Glutamatergic neuron (in vitro differentiated cells): ENCODE measurements at regions not wholly inside any gene's neighbourhood (a gene's known extent, or its start where the extent isn't known, plus 50 kb on each side); places are given as distances from the start of the nearest gene placed in this dataset.

ENCODE experiments used
- DNase-seq: peaks from one replicate; pipeline ENCODE4 v3.0.0; 2022
- H3K27ac Mint-ChIP-seq: one replicate; pipeline ENCODE4 v1.8.0; 2020; ENCODE audit warnings: mild to moderate bottlenecking, mixed read lengths, inconsistent platforms; ENCODE audit not compliant: unreplicated experiment
- H3K27me3 Mint-ChIP-seq: one replicate; pipeline ENCODE4 v1.8.0; 2020; ENCODE audit warnings: mild to moderate bottlenecking, moderate library complexity, mixed read lengths, inconsistent platforms; ENCODE audit not compliant: unreplicated experiment
- H3K36me3 Mint-ChIP-seq: one replicate; pipeline ENCODE4 v1.8.0; 2020; ENCODE audit warnings: mild to moderate bottlenecking, mixed read lengths, inconsistent platforms; ENCODE audit not compliant: unreplicated experiment
- H3K4me1 Mint-ChIP-seq: one replicate; pipeline ENCODE4 v1.8.0; 2020; ENCODE audit warnings: mild to moderate bottlenecking, low read depth, mixed read lengths, inconsistent platforms; ENCODE audit not compliant: unreplicated experiment
- H3K4me3 Mint-ChIP-seq: one replicate; pipeline ENCODE4 v1.8.0; 2020; ENCODE audit warnings: mild to moderate bottlenecking, mixed read lengths, inconsistent platforms; ENCODE audit not compliant: unreplicated experiment
- H3K9me3 Mint-ChIP-seq: one replicate; pipeline ENCODE4 v1.8.0; 2020; ENCODE audit warnings: mild to moderate bottlenecking, moderate library complexity, mixed read lengths, inconsistent platforms; ENCODE audit not compliant: unreplicated experiment
- CTCF ChIP-seq: fragments of 200-600 bp; sonication (generic); IDR thresholded peaks from one replicate; pipeline ENCODE4 v1.5.0; 2021; ENCODE audit not compliant: partially characterized antibody, unreplicated experiment

GRCh38 chr5:104774372-104774771 lies 1211.8 kb upstream of the NUDT12 start:
- H3K4me1 Mint-ChIP-seq = no peaks in the 10 kb centered on the region
- H3K27me3 Mint-ChIP-seq = no peaks in the 10 kb centered on the region
- no peaks in the 10 kb centered on the region for H3K36me3 Mint-ChIP-seq
- H3K9me3 Mint-ChIP-seq = no peaks in the 10 kb centered on the region
- TF ChIP-seq CTCF = no peak
- H3K27ac Mint-ChIP-seq = no peak overlapping the region
- H3K4me3 Mint-ChIP-seq = no peak overlapping the region
- no peak for DNase-seq

GRCh38 chr5:104764197-104764596 lies 1201.6 kb upstream of the NUDT12 start:
- Mint-ChIP-seq H3K9me3 (no peaks in the 10 kb centered on the region), H3K4me1 (no peaks in the 10 kb centered on the region), H3K27me3 (peaks cover 3% of the 10 kb centered on the region), H3K4me3 (no peak overlapping the region), H3K36me3 (no peaks in the 10 kb centered on the region), H3K27ac (no peak overlapping the region)
- TF ChIP-seq CTCF = no peak
- DNase-seq = no peak

GRCh38 chr5:104763216-104763615 lies 1200.6 kb upstream of the NUDT12 start:
- no peak for TF ChIP-seq CTCF
- Mint-ChIP-seq H3K4me1 (no peaks in the 10 kb centered on the region), H3K9me3 (peaks cover 3% of the 10 kb centered on the region), H3K36me3 (no peaks in the 10 kb centered on the region), H3K27me3 (peaks cover 3% of the 10 kb centered on the region), H3K4me3 (no peak overlapping the region), H3K27ac (no peak overlapping the region)
- no peak for DNase-seq

- Mint-ChIP-seq H3K4me1 (no peaks in the 10 kb centered on the region), H3K4me3 (no peak overlapping the region), H3K36me3 (no peaks in the 10 kb centered on the region), H3K9me3 (peaks cover 3% of the 10 kb centered on the region), H3K27ac (no peak overlapping the region), H3K27me3 (peaks cover 3% of the 10 kb centered on the region)
- no peak for DNase-seq
- TF ChIP-seq CTCF = no peak
Observed at GRCh38 chr5:104757915-104758314, 1195.3 kb upstream of the NUDT12 start.

- H3K36me3 Mint-ChIP-seq = no peaks in the 10 kb centered on the region
- no peak overlapping the region for H3K4me3 Mint-ChIP-seq
- peaks cover 1% of the 10 kb centered on the region for H3K27me3 Mint-ChIP-seq
- H3K27ac Mint-ChIP-seq = no peak overlapping the region
- H3K4me1 Mint-ChIP-seq = no peaks in the 10 kb centered on the region
- H3K9me3 Mint-ChIP-seq = peaks cover 3% of the 10 kb centered on the region
- DNase-seq = no peak
- no peak for TF ChIP-seq CTCF
Observed at GRCh38 chr5:104755806-104756205, 1193.2 kb upstream of the NUDT12 start.
